Suprapubic skin (tissue), 4 donors: ENCODE measurements at regions not wholly inside any gene's neighbourhood (a gene's known extent, or its start where the extent isn't known, plus 50 kb on each side); places are given as distances from the start of the nearest gene placed in this dataset.

Experiments
- DNase-seq, 2 donors: peaks; one replicate each; pipeline ENCODE4 v3.0.0-alpha.2; 2019; ENCODE audit warnings: low spot score in 2 of 2
- H3K27ac ChIP-seq: fragments of 200-600 bp; sonication (generic); one replicate; pipeline ENCODE4 v1.5.1; 2019
- H3K27me3 ChIP-seq: fragments of 200-600 bp; sonication (generic); one replicate; pipeline ENCODE4 v1.5.1; 2019
- H3K36me3 ChIP-seq: fragments of 200-600 bp; sonication (generic); one replicate; pipeline ENCODE4 v1.5.1; 2019
- H3K4me1 ChIP-seq: fragments of 200-600 bp; sonication (generic); one replicate; pipeline ENCODE4 v1.5.1; 2019
- H3K4me3 ChIP-seq: fragments of 200-600 bp; sonication (generic); one replicate; pipeline ENCODE4 v1.5.1; 2019; ENCODE audit warnings: mild to moderate bottlenecking
- H3K9me3 ChIP-seq: fragments of 200-600 bp; sonication (generic); one replicate; pipeline ENCODE4 v1.5.1; 2019
- EP300 ChIP-seq: sonication (generic); formaldehyde crosslinking; IDR thresholded peaks from one replicate; pipeline ENCODE4 v1.6.1; 2017; ENCODE audit warnings: antibody characterized with exemption
- POLR2A ChIP-seq, 2 donors: fragments of 450-650 bp; IDR thresholded peaks; one replicate each; pipeline ENCODE4 v1.6.1; 2017; ENCODE audit warnings: antibody characterized with exemption in 2 of 2, mild to moderate bottlenecking in 2 of 2, moderate library complexity in 2 of 2
- POLR2AphosphoS5 ChIP-seq, 3 donors: sonication (generic); formaldehyde crosslinking; IDR thresholded peaks; one replicate each; pipeline ENCODE4 v1.6.1; 2017; ENCODE audit warnings: antibody characterized with exemption in 3 of 3
- WGBS: methylation state at CpG from one replicate; pipeline ENCODE4 v1.1.5; 2018; 5-methylcytosine and 5-hydroxymethylcytosine counted together
- TF ChIP-seq, protein P1 (sequence below), 2 donors: fragments of 200-600 bp in 1 of 2; fragments of 450-650 bp in 1 of 2; sonication (generic) in 1 of 2; IDR thresholded peaks; one replicate each; pipeline ENCODE4 v1.5.1; 2016 to 2019; ENCODE audit warnings: antibody characterized with exemption in 2 of 2, mild to moderate bottlenecking in 1 of 2, moderate library complexity in 1 of 2

DNA sequence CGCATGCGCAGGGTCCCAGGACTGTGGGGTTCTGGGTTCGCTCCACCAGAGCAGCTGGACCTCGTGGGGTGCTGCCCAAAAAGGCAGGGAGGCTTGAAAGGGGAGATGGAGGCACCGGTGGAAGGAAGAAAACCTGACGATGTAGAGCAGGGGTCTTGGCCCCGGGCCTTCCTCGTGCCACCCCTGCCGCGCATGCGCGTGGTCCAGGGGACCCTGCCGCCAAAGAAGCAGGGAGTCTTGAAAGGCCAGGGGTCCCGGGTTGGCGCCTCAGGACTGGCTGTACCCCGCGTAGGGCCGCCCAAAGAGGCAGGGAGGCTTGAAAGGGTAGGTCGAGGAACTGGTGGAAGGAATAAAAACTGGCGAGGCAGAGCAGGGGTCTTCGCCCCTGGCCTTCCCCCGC, 321.0 kb downstream of the ALG10 start:
- no peaks in the 10 kb centered on the region for H3K27me3 ChIP-seq
- H3K36me3 ChIP-seq, result no peaks in the 10 kb centered on the region
- H3K27ac ChIP-seq, result no peak overlapping the region
- TF ChIP-seq POLR2AphosphoS5 (IDR thresholded peaks at IDR 0.05) (no peak), POLR2A (IDR thresholded peaks at IDR 0.05) (no peak)
- no peaks in the 10 kb centered on the region for H3K4me1 ChIP-seq
- WGBS, result 69% methylated on average over 19 of the region's 22 CpGs
- DNase-seq, result no peak
- H3K4me3 ChIP-seq, result no peak overlapping the region
- peaks cover 36% of the 10 kb centered on the region for H3K9me3 ChIP-seq

GRCh38 chr12:34343766-34344165, 321.5 kb downstream of the ALG10 start:
- TF ChIP-seq POLR2A (IDR thresholded peaks at IDR 0.05) (no peak), EP300 (no peak), POLR2AphosphoS5 (IDR thresholded peaks at IDR 0.05) (no peak)
- TF ChIP-seq, protein P1, sequence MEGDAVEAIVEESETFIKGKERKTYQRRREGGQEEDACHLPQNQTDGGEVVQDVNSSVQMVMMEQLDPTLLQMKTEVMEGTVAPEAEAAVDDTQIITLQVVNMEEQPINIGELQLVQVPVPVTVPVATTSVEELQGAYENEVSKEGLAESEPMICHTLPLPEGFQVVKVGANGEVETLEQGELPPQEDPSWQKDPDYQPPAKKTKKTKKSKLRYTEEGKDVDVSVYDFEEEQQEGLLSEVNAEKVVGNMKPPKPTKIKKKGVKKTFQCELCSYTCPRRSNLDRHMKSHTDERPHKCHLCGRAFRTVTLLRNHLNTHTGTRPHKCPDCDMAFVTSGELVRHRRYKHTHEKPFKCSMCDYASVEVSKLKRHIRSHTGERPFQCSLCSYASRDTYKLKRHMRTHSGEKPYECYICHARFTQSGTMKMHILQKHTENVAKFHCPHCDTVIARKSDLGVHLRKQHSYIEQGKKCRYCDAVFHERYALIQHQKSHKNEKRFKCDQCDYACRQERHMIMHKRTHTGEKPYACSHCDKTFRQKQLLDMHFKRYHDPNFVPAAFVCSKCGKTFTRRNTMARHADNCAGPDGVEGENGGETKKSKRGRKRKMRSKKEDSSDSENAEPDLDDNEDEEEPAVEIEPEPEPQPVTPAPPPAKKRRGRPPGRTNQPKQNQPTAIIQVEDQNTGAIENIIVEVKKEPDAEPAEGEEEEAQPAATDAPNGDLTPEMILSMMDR (IDR thresholded peaks at IDR 0.05), result no peak
- Histone ChIP-seq H3K4me3 (no peak overlapping the region), H3K27me3 (no peaks in the 10 kb centered on the region), H3K36me3 (no peaks in the 10 kb centered on the region), H3K9me3 (peaks cover 36% of the 10 kb centered on the region), H3K4me1 (no peaks in the 10 kb centered on the region), H3K27ac (no peak overlapping the region)
- DNase-seq, result no peak
- 59% methylated on average over 16 of the region's 25 CpGs for WGBS

- no peak for DNase-seq
- H3K36me3 ChIP-seq, result no peaks in the 10 kb centered on the region
- 66% methylated on average over 31 of the region's 37 CpGs for WGBS
- H3K27ac ChIP-seq, result no peak overlapping the region
- H3K9me3 ChIP-seq, result peaks cover 44% of the 10 kb centered on the region
- H3K4me3 ChIP-seq, result no peak overlapping the region
- TF ChIP-seq EP300, result no peak
- TF ChIP-seq, protein P1 (IDR thresholded peaks at IDR 0.05), result no peak
- TF ChIP-seq POLR2AphosphoS5 (IDR thresholded peaks at IDR 0.05), result no peak
- TF ChIP-seq POLR2A (IDR thresholded peaks at IDR 0.05), result no peak
- H3K4me1 ChIP-seq, result no peaks in the 10 kb centered on the region
- H3K27me3 ChIP-seq, result no peaks in the 10 kb centered on the region
These were observed 322.7 kb downstream of the ALG10 start for GRCh38 chr12:34344851-34345522.

DNA sequence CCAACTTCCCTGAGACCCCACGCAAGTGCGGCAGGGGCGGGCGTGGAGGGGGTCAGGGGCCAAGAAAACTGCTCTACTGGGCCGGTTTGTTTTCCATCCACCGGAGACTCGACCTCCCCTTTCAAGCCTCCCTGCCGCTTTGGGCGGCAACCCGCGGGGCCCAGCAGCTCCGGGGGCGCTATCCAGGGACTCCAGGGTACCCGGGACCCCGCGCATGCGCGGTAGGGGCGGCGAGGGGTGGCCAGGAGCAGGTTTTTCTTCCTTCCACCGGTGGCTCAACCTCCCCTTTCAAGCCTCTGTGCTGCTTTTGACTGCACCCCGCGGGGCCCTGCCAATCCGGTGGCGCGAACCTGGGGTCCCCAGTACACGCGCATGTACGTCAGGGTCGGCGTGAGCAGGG, 323.5 kb downstream of the ALG10 start:
- no peaks in the 10 kb centered on the region for H3K36me3 ChIP-seq
- 44% methylated on average over 19 of the region's 31 CpGs for WGBS
- TF ChIP-seq POLR2A (IDR thresholded peaks at IDR 0.05), result no peak
- TF ChIP-seq, protein P1 (IDR thresholded peaks at IDR 0.05), result no peak
- no peak for TF ChIP-seq POLR2AphosphoS5 (IDR thresholded peaks at IDR 0.05)
- TF ChIP-seq EP300, result no peak
- H3K27ac ChIP-seq, result no peak overlapping the region
- no peak for DNase-seq
- H3K9me3 ChIP-seq, result peaks cover 47% of the 10 kb centered on the region
- H3K4me1 ChIP-seq, result no peaks in the 10 kb centered on the region
- H3K4me3 ChIP-seq, result no peak overlapping the region
- H3K27me3 ChIP-seq, result no peaks in the 10 kb centered on the region

DNA sequence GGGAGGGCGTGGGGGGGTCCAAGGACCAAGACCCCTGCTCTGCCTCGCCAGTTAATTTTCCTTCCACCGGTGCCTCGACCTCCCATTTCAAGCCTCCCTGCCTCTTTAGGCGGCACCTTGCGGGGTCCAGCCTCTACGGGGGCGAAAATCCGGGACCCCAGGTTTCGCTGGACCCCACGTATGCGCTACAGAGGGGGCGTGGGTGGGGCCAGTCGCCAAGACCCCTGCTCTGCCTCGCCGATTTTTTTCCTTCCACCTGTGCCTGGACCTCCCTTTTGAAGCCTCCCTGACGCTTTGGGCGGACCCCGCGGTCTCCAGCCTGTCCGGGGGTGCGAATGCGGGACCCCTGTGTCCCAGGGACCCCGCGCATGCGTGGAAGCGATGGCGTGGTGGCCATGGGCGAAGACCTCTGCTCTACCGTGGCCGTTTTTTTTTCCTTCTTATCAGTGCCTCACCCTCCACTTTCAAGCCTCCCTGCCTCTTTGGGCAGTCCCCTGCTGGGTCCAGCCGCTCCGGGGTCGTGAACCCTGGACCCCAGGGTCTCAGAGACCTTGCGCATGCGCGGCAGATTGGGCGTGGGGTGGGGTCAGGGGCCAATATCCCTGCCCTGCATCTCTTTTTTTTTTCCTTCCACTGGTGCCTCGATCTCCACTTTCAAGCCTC, 324.2 kb downstream of the ALG10 start:
- H3K27ac ChIP-seq, result no peak overlapping the region
- no peaks in the 10 kb centered on the region for H3K36me3 ChIP-seq
- no peak for TF ChIP-seq POLR2A (IDR thresholded peaks at IDR 0.05)
- TF ChIP-seq, protein P1 (IDR thresholded peaks at IDR 0.05), result no peak
- TF ChIP-seq EP300, result no peak
- no peak for TF ChIP-seq POLR2AphosphoS5 (IDR thresholded peaks at IDR 0.05)
- DNase-seq, result no peak
- H3K27me3 ChIP-seq, result no peaks in the 10 kb centered on the region
- WGBS, result 58% methylated on average over 39 of the region's 39 CpGs
- H3K4me1 ChIP-seq, result no peaks in the 10 kb centered on the region
- H3K9me3 ChIP-seq, result peaks cover 49% of the 10 kb centered on the region
- H3K4me3 ChIP-seq, result no peak overlapping the region
